H9 (cell line): ENCODE measurements at regions not wholly inside any gene's neighbourhood (a gene's known extent, or its start where the extent isn't known, plus 50 kb on each side); places are given as distances from the start of the nearest gene placed in this dataset.

Experiments
- DNase-seq: peaks from one replicate; pipeline ENCODE4 v3.0.0-alpha.2; 2017
- H2AFZ ChIP-seq: one replicate; pipeline ENCODE4 v1.6.1; 2013; ENCODE audit warnings: mild to moderate bottlenecking, low read length, control low read depth, moderate library complexity
- H2AK5ac ChIP-seq: 2 replicates; pipeline ENCODE4 v1.6.1; 2013; ENCODE audit warnings: low read length, control low read depth, mixed read lengths; ENCODE audit not compliant: insufficient read length
- H2BK120ac ChIP-seq: one replicate; pipeline ENCODE4 v1.6.1; 2013; ENCODE audit warnings: low read depth, mild to moderate bottlenecking, low read length, control low read depth, inconsistent platforms; ENCODE audit not compliant: poor library complexity, severe bottlenecking
- H2BK12ac ChIP-seq: 2 replicates; pipeline ENCODE4 v1.6.1; 2013; ENCODE audit warnings: low read length, control low read depth, mixed read lengths, low read depth; ENCODE audit not compliant: insufficient read length
- H2BK15ac ChIP-seq: 2 replicates; pipeline ENCODE4 v1.6.1; 2013; ENCODE audit warnings: low read depth, low read length, control low read depth
- H2BK20ac ChIP-seq: one replicate; pipeline ENCODE4 v1.6.1; 2013; ENCODE audit warnings: low read depth, mild to moderate bottlenecking, low read length, control low read depth, inconsistent platforms; ENCODE audit not compliant: poor library complexity, severe bottlenecking
- H2BK5ac ChIP-seq: 2 replicates; pipeline ENCODE4 v1.6.1; 2013; ENCODE audit warnings: low read length, control low read depth, mixed read lengths; ENCODE audit not compliant: insufficient read length
- H3K14ac ChIP-seq: 2 replicates; pipeline ENCODE4 v1.6.1; 2013; ENCODE audit warnings: low read length, control low read depth; ENCODE audit not compliant: insufficient read depth
- H3K18ac ChIP-seq: 2 replicates; pipeline ENCODE4 v1.6.1; 2013; ENCODE audit warnings: low read depth, mild to moderate bottlenecking, mixed read lengths, low read length, control low read depth; ENCODE audit not compliant: insufficient read length
- H3K23ac ChIP-seq: 2 replicates; pipeline ENCODE4 v1.6.1; 2013; ENCODE audit warnings: low read length, control low read depth, mixed read lengths, low read depth; ENCODE audit not compliant: insufficient read length
- H3K23me2 ChIP-seq: 2 replicates; pipeline ENCODE4 v1.6.1; 2013; ENCODE audit warnings: low read depth, mild to moderate bottlenecking, mixed read lengths, low read length, control low read depth; ENCODE audit not compliant: insufficient read length, poor library complexity, severe bottlenecking
- H3K27ac ChIP-seq: 2 replicates; pipeline ENCODE4 v1.5.1; 2013; ENCODE audit warnings: low read length, control low read depth, mixed read lengths, low read depth; ENCODE audit not compliant: insufficient read length
- H3K27me3 ChIP-seq: 2 replicates; pipeline ENCODE4 v1.6.1; 2013; ENCODE audit warnings: low read length, control low read depth, inconsistent platforms; ENCODE audit not compliant: insufficient read depth
- H3K4ac ChIP-seq: 2 replicates; pipeline ENCODE4 v1.6.1; 2013; ENCODE audit warnings: low read depth, mild to moderate bottlenecking, control low read depth, inconsistent platforms, low read length, moderate library complexity
- H3K4me1 ChIP-seq: 2 replicates; pipeline ENCODE4 v1.6.1; 2013; ENCODE audit warnings: low read length, control low read depth, inconsistent platforms; ENCODE audit not compliant: insufficient read depth
- H3K4me2 ChIP-seq: 2 replicates; pipeline ENCODE4 v1.6.1; 2013; ENCODE audit warnings: low read length, control low read depth, mixed read lengths; ENCODE audit not compliant: insufficient read length, insufficient read depth
- H3K56ac ChIP-seq: 2 replicates; pipeline ENCODE4 v1.6.1; 2013; ENCODE audit warnings: low read depth, mild to moderate bottlenecking, mixed read lengths, low read length, control low read depth; ENCODE audit not compliant: insufficient read length
- H3K79me1 ChIP-seq: 2 replicates; pipeline ENCODE4 v1.6.1; 2013; ENCODE audit warnings: low read depth, mild to moderate bottlenecking, moderate library complexity, low read length, control low read depth, inconsistent platforms; ENCODE audit not compliant: insufficient read depth, poor library complexity, severe bottlenecking
- H3K79me2 ChIP-seq: 2 replicates; pipeline ENCODE4 v1.6.1; 2013; ENCODE audit warnings: low read length, control low read depth, inconsistent platforms; ENCODE audit not compliant: insufficient read depth
- H3K9ac ChIP-seq: 2 replicates; pipeline ENCODE4 v1.6.1; 2013; ENCODE audit warnings: low read length, control low read depth, mixed read lengths; ENCODE audit not compliant: insufficient read length; ENCODE audit errors: extremely low read depth
- H3K9me3 ChIP-seq: one replicate; pipeline ENCODE4 v1.6.1; 2013; ENCODE audit warnings: low read depth, low read length, inconsistent platforms; ENCODE audit not compliant: control insufficient read depth
- H3T11ph ChIP-seq: one replicate; pipeline ENCODE4 v1.6.1; 2013; ENCODE audit warnings: mild to moderate bottlenecking, low read length, control low read depth, inconsistent platforms
- H4K20me1 ChIP-seq: one replicate; pipeline ENCODE4 v1.6.1; 2013; ENCODE audit not compliant: control insufficient read depth, insufficient read length, insufficient read depth
- H4K5ac ChIP-seq: 2 replicates; pipeline ENCODE4 v1.6.1; 2013; ENCODE audit warnings: low read depth, mild to moderate bottlenecking, mixed read lengths, low read length, control low read depth; ENCODE audit not compliant: insufficient read length
- H4K8ac ChIP-seq: replicated peaks from 2 replicates; pipeline ENCODE4 v1.6.1; 2013; ENCODE audit warnings: low read length, control low read depth, mixed read lengths, low read depth; ENCODE audit not compliant: insufficient read length
- H4K91ac ChIP-seq: 2 replicates; pipeline ENCODE4 v1.6.1; 2013; ENCODE audit warnings: low read depth, mild to moderate bottlenecking, moderate library complexity, mixed read lengths, low read length, control low read depth; ENCODE audit not compliant: insufficient read length
- H3K27ac Mint-ChIP-seq, 3 experiments: 2 replicates in 2 of 3; 3 replicates in 1 of 3; pipeline ENCODE4 v1.8.0; 2020 to 2021; ENCODE audit warnings: mixed read lengths in 3 of 3, mild to moderate bottlenecking in 1 of 3, moderate library complexity in 1 of 3
- H3K27me3 Mint-ChIP-seq: 2 replicates; pipeline ENCODE4 v1.8.0; 2021; ENCODE audit warnings: low read depth, mild to moderate bottlenecking, moderate library complexity, mixed read lengths
- H3K36me3 Mint-ChIP-seq, 3 experiments: 2 replicates in 2 of 3; 3 replicates in 1 of 3; pipeline ENCODE4 v1.8.0; 2020 to 2021; ENCODE audit warnings: low read depth in 3 of 3, mixed read lengths in 3 of 3; ENCODE audit not compliant: insufficient read depth in 1 of 3
- H3K4me1 Mint-ChIP-seq, 2 experiments: 2 replicates each; pipeline ENCODE4 v1.8.0; 2020; ENCODE audit warnings: mixed read lengths in 2 of 2
- H3K4me3 Mint-ChIP-seq, 2 experiments: 2 replicates in 1 of 2; 3 replicates in 1 of 2; pipeline ENCODE4 v1.8.0; 2020 to 2021; ENCODE audit warnings: mild to moderate bottlenecking in 2 of 2, mixed read lengths in 2 of 2, moderate library complexity in 1 of 2
- H3K9me3 Mint-ChIP-seq, 2 experiments: 2 replicates in 1 of 2; 3 replicates in 1 of 2; pipeline ENCODE4 v1.8.0; 2020; ENCODE audit warnings: mild to moderate bottlenecking in 2 of 2, mixed read lengths in 2 of 2, moderate library complexity in 1 of 2
- WGBS: extraction: QIAGEN DNeasy Blood & Tissue Kit; methylation state at CpG from one replicate; pipeline ENCODE4 v1.1.7; 2013; ENCODE audit warnings: missing lambda C conversion rate, low lambda C conversion rate, mixed read lengths; ENCODE audit not compliant: insufficient read length; ENCODE audit errors: extremely low coverage; 5-methylcytosine and 5-hydroxymethylcytosine counted together
- TF ChIP-seq, protein P1 (sequence below): fragments of 200-600 bp; sonication (generic); conservative IDR thresholded peaks from 3 replicates; pipeline ENCODE4 v1.8.0; 2021; ENCODE audit warnings: antibody characterized with exemption, mild to moderate bottlenecking

DNA sequence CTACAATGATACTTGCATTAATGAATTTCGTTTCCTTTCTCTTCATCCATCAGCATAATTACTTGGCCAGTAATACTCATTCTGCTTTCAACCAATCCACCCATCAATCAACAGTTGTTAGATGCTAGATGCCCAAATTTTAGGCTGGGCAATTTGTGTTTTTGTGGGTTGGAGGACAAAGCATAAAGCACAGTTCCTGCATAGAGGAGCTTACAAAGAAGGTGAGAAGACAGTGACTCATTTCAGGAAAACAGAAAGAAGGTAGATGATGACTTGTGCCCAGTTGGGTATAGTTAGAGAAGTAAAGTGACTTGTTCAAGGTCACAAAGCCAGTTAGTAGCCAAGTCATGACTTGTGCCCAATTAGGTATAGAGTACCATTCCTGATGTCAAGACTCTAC is 1186.8 kb upstream of the CELF4 start:
- H3K27ac Mint-ChIP-seq = no peak overlapping the region
- Histone ChIP-seq H2BK5ac (no peak overlapping the region), H4K5ac (no peak overlapping the region), H2AK5ac (no peak overlapping the region), H4K20me1 (no peaks in the 10 kb centered on the region), H3K79me1 (no peaks in the 10 kb centered on the region), H3K27ac (no peak overlapping the region), H2BK12ac (no peak overlapping the region), H3K9me3 (no peaks in the 10 kb centered on the region), H2BK20ac (no peak overlapping the region), H4K8ac (no peak overlapping the region), H3K4me2 (no peak overlapping the region), H3K23ac (no peak overlapping the region), H3K9ac (no peak overlapping the region), H2BK15ac (no peak overlapping the region), H3K4me1 (no peaks in the 10 kb centered on the region), H3K4ac (no peak overlapping the region), H3K23me2 (no peaks in the 10 kb centered on the region), H2BK120ac (no peak overlapping the region), H4K91ac (no peak overlapping the region), H3K56ac (no peak overlapping the region), H3K14ac (no peak overlapping the region), H2AFZ (no peak overlapping the region), H3K18ac (no peak overlapping the region), H3T11ph (no peak overlapping the region), H3K79me2 (no peaks in the 10 kb centered on the region), H3K27me3 (no peaks in the 10 kb centered on the region)
- no CpG with 5 or more reads among the region's 1 CpG for WGBS
- TF ChIP-seq, protein P1, sequence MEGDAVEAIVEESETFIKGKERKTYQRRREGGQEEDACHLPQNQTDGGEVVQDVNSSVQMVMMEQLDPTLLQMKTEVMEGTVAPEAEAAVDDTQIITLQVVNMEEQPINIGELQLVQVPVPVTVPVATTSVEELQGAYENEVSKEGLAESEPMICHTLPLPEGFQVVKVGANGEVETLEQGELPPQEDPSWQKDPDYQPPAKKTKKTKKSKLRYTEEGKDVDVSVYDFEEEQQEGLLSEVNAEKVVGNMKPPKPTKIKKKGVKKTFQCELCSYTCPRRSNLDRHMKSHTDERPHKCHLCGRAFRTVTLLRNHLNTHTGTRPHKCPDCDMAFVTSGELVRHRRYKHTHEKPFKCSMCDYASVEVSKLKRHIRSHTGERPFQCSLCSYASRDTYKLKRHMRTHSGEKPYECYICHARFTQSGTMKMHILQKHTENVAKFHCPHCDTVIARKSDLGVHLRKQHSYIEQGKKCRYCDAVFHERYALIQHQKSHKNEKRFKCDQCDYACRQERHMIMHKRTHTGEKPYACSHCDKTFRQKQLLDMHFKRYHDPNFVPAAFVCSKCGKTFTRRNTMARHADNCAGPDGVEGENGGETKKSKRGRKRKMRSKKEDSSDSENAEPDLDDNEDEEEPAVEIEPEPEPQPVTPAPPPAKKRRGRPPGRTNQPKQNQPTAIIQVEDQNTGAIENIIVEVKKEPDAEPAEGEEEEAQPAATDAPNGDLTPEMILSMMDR = no peak
- H3K27me3 Mint-ChIP-seq = no peaks in the 10 kb centered on the region
- no peaks in the 10 kb centered on the region for H3K36me3 Mint-ChIP-seq
- no peak overlapping the region for H3K4me3 Mint-ChIP-seq
- H3K9me3 Mint-ChIP-seq = no peaks in the 10 kb centered on the region
- no peak for DNase-seq
- peaks cover 6 to 7% of the 10 kb centered on the region in 2 experiments; a peak in 3 of 4 replicates for H3K4me1 Mint-ChIP-seq
